RWPE1 (cell line): ENCODE measurements at regions not wholly inside any gene's neighbourhood (a gene's known extent, or its start where the extent isn't known, plus 50 kb on each side); places are given as distances from the start of the nearest gene placed in this dataset.
A peak's percentile ranks its signal among the peaks of the same experiment; 100 is the strongest.

Experiments used
- CTCF ChIA-PET: fragments of 350-600 bp; sonication (Branson Sonifier 250); formaldehyde crosslinking; extraction: SDS; loops from one replicate; lab custom pipeline; 2021; lab: Yijun Ruan, JAX
- POLR2A ChIA-PET: fragments of 400-600 bp; formaldehyde crosslinking; extraction: SDS; loops from one replicate; lab custom pipeline; 2020; ENCODE audit warnings: antibody characterized with exemption; ENCODE audit not compliant: low non-redundant PET; lab: Yijun Ruan, JAX
- DNase-seq: peaks from one replicate; pipeline ENCODE4 v3.0.0; 2012; ENCODE audit warnings: low spot score
- H3K27ac ChIP-seq: fragments of 450-650 bp; 2 replicates; pipeline ENCODE4 v1.5.1; 2017
- TF ChIP-seq, protein P1 (sequence below): fragments of 450-650 bp; conservative IDR thresholded peaks from 2 replicates; pipeline ENCODE4 v1.5.1; 2017; ENCODE audit warnings: low read depth, mild to moderate bottlenecking

DNA sequence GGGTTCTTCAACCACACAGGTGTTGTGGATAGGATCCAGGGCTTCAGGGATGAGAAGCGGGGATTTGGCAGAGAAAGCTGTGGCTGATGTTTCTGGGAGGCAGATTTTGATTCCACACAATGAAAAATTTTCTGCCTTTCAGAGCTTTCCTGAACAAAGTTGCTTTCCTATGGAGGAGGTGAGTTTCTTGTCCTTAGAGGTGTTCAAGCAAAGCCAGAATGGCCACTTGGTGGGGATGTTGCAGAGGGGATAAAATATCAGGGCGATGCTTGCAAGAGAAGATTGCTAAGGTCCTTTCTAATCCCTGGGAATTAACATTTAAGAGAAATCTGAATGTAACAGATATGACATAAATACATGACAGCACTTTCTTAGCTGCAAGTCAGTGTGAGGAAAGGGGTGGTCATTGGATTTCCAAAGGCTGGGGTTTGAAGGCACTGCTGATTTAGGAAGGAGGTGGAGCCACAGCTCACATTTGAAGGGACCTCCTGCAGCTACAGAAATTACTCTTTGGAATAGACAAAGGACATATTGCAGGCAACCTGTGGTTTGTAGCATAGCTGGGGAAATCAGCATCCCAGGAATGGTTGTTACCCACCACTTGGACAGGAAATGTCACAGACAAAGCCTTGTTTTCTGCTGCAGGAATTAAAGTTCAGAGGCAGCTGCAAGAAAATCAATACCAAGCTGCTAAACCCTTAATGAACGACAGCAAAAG lies 271.1 kb upstream of the CHD6 start:
- POLR2A ChIA-PET, result no interaction called here
- TF ChIP-seq, protein P1, sequence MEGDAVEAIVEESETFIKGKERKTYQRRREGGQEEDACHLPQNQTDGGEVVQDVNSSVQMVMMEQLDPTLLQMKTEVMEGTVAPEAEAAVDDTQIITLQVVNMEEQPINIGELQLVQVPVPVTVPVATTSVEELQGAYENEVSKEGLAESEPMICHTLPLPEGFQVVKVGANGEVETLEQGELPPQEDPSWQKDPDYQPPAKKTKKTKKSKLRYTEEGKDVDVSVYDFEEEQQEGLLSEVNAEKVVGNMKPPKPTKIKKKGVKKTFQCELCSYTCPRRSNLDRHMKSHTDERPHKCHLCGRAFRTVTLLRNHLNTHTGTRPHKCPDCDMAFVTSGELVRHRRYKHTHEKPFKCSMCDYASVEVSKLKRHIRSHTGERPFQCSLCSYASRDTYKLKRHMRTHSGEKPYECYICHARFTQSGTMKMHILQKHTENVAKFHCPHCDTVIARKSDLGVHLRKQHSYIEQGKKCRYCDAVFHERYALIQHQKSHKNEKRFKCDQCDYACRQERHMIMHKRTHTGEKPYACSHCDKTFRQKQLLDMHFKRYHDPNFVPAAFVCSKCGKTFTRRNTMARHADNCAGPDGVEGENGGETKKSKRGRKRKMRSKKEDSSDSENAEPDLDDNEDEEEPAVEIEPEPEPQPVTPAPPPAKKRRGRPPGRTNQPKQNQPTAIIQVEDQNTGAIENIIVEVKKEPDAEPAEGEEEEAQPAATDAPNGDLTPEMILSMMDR, result no peak
- DNase-seq, result peak; percentile 31
- no peak overlapping the region for H3K27ac ChIP-seq
- CTCF ChIA-PET, result interaction anchor here (0.6 to 1.1 kb wide), 8 partner anchors 11 to 1299 kb away, joined by 3 to 5 read pairs (median 3); no protein-coding TSS in a partner anchor

DNA sequence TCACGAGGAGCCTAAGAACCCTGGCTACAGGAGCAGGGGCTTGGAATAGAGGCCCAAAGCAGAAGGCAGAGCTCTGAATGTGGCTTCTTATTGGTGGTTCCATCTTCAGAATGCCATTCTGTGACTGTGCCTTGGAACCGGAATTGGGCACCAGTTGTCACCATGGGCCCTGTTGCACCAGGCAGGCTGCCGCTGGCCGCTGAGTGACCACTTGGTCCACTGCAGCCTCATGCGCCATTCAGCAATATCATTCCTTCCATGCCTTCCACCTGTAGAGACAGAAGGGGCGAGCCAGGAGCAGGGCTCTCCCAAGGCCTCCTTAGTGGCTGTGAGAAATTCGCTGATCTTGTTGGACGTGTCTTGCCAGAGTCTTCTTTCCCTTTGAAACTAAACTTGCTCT lies 270.3 kb upstream of the CHD6 start:
- H3K27ac ChIP-seq, result no peak overlapping the region
- TF ChIP-seq, protein P1, result no peak
- DNase-seq, result no peak
- POLR2A ChIA-PET, result no interaction called here
- CTCF ChIA-PET, result interaction anchor here (0.6 to 1.1 kb wide), 5 partner anchors 10 to 901 kb away, joined by 3 to 4 read pairs (median 3); no protein-coding TSS in a partner anchor

DNA sequence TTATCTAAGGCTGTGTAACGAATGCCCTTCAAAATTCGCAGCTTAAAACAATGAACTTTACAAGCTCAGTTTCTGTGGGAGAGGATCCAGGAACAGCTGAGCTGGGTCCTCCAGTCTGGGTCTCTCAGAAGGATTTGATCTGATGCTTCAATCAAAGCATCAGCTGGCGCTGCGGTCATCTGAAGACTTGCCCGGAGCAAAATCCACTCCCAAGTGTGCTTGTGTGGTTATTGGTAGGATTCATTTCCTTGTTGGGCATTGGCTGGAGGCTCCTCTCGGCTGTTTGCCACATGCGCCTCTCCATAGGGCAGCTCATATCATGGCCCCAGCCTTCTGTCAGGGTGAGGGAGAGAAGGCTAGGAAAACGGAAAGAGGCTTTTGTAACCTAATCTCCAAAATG lies 269.3 kb upstream of the CHD6 start:
- H3K27ac ChIP-seq, result no peak overlapping the region
- ChIA-PET POLR2A (no interaction called here), CTCF (interaction anchor here (0.7 to 1.0 kb wide), 2 partner anchors 88 to 149 kb away, joined by 3 to 5 read pairs; no protein-coding TSS in a partner anchor)
- TF ChIP-seq, protein P1, result no peak
- DNase-seq, result no peak

GRCh38 chr20:41881466-41882046 lies 263.4 kb upstream of the CHD6 start:
- TF ChIP-seq, protein P1, result no peak
- POLR2A ChIA-PET, result no interaction called here
- H3K27ac ChIP-seq, result no peak overlapping the region
- CTCF ChIA-PET, result interaction anchor here (0.6 kb wide), 1 partner anchor 244 kb away, joined by 3 read pairs; no protein-coding TSS in a partner anchor
- no peak for DNase-seq

DNA sequence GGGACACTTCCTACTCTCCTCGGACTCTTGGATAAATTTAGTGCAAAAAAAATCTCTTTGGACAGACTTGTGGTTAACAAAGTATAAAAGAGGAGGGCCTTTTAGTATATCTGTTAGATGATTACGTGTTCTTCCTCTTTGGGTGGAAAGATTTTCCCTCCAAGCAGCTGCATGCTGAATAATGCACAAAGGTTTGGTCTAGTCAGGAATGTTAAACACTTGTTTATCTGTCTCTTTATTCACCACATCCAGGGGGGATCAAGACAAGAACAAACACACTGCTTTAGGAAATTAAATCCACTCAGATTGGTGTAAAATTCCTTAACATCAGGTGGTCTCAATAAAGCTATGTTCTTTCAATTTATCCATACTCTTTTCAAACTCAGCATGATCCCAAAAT lies 260.9 kb upstream of the CHD6 start:
- CTCF ChIA-PET, result interaction anchor here (0.6 kb wide), 1 partner anchor 18 kb away, joined by 3 read pairs; no protein-coding TSS in a partner anchor
- TF ChIP-seq, protein P1, result no peak

DNA sequence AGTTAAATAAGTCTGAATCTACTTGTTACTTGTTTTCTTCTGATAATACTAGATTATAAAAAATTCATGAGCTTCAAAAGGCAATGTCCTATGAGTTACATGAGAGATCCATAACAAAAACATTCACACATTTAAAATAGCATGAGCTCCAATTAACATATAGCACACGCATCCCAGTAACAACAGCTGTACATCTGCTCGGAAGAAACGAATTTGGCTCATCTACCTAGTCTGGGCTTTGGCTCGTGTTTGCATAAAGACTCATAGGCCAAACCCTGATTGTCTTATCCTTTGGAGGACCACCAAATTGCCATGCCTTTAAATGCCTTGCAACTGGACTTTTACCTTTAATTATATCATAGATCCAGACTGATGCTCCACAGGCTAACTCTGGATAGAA lies 259.7 kb upstream of the CHD6 start:
- H3K27ac ChIP-seq, result no peak overlapping the region
- TF ChIP-seq, protein P1, result no peak
- POLR2A ChIA-PET, result no interaction called here
- no peak for DNase-seq
- CTCF ChIA-PET, result interaction anchor here (1.5 kb wide), 1 partner anchor 11 kb away, joined by 3 read pairs; no protein-coding TSS in a partner anchor

More for the DNA sequence above, 260.9 kb upstream of the CHD6 start:
- no peak for DNase-seq
- no peak overlapping the region for H3K27ac ChIP-seq
- POLR2A ChIA-PET, result interaction anchor here (0.7 kb wide), 1 partner anchor 48 kb away, joined by 3 read pairs; no protein-coding TSS in a partner anchor
